Lower leg skin (tissue), 3 donors: ENCODE measurements at regions not wholly inside any gene's neighbourhood (a gene's known extent, or its start where the extent isn't known, plus 50 kb on each side); places are given as distances from the start of the nearest gene placed in this dataset.

Source experiments
- CTCF ChIP-seq, 3 donors: fragments of 450-650 bp; IDR thresholded peaks; one replicate each; pipeline ENCODE4 v1.5.1; 2016; ENCODE audit warnings: antibody characterized with exemption in 3 of 3, mild to moderate bottlenecking in 3 of 3, moderate library complexity in 2 of 3
- POLR2A ChIP-seq, 2 donors: fragments of 450-650 bp; IDR thresholded peaks; one replicate each; pipeline ENCODE4 v1.6.1; 2016 to 2017; ENCODE audit warnings: antibody characterized with exemption in 2 of 2, mild to moderate bottlenecking in 1 of 2, moderate library complexity in 1 of 2

GRCh38 chr14:97066068-97066899 is 269.1 kb downstream of the VRK1 start:
- no peak for TF ChIP-seq CTCF (IDR thresholded peaks at IDR 0.05)
- no peak for TF ChIP-seq POLR2A (IDR thresholded peaks at IDR 0.05)
